ENCODE measurements at regions not wholly inside any gene's neighbourhood (a gene's known extent, or its start where the extent isn't known, plus 50 kb on each side); places are given as distances from the start of the nearest gene placed in this dataset.

- no peaks in the 10 kb centered on the region for H4K20me1 ChIP-seq (ENCODE audit: control insufficient read depth, insufficient read depth, low read length, poor library complexity, severe bottlenecking)
- Mint-ChIP-seq H3K9me3 (ENCODE audit: insufficient read depth) (peaks cover 2% of the 10 kb centered on the region), H3K27me3 (no peaks in the 10 kb centered on the region), H3K27ac (no peak overlapping the region), H3K4me1 (no peaks in the 10 kb centered on the region), H3K4me3 (no peak overlapping the region)
- H3K27ac ChIP-seq (ENCODE audit: low read length in 2 of 2) = no peak overlapping the region
- H3K79me2 ChIP-seq (ENCODE audit: control insufficient read depth, insufficient read depth, low read length) = no peaks in the 10 kb centered on the region
- TF ChIP-seq EZH2 (IDR thresholded peaks at IDR 0.05; ENCODE audit: borderline replicate concordance, insufficient read depth, low read depth, low read length, poor library complexity, severe bottlenecking) = no peak
- no peak for TF ChIP-seq CTCF (IDR thresholded peaks at IDR 0.05)
- no peaks in the 10 kb centered on the region for H3K4me1 ChIP-seq (ENCODE audit: control insufficient read depth in 2 of 2, insufficient read depth in 2 of 2, low read length in 2 of 2)
- no peaks in the 10 kb centered on the region for H3K36me3 ChIP-seq (replicated peaks in 1 of 2; ENCODE audit: control extremely low read depth in 1 of 2, control insufficient read depth in 1 of 2, extremely low read depth in 1 of 2, insufficient read depth in 2 of 2, low read length in 1 of 2)
- no peak overlapping the region for H3K4me2 ChIP-seq (replicated peaks; ENCODE audit: low read depth, low read length, poor library complexity, severe bottlenecking)
- no CpG with 5 or more reads among the region's 4 CpGs for WGBS (ENCODE audit: insufficient coverage)
- no peaks in the 10 kb centered on the region for H3K27me3 ChIP-seq (replicated peaks in 1 of 4; ENCODE audit: control extremely low read depth in 1 of 4, control insufficient read depth in 3 of 4, insufficient read depth in 4 of 4, low read length in 3 of 4)
- H3K4me3 ChIP-seq (ENCODE audit: control extremely low read depth in 1 of 5, extremely low read depth in 1 of 5, insufficient read depth in 1 of 5, low read depth in 2 of 5, low read length in 4 of 5) = no peak overlapping the region
- peaks cover 0 to 2% (median 0%) of the 10 kb centered on the region in 3 donors for H3K9me3 ChIP-seq (ENCODE audit: control extremely low read depth in 1 of 3, control insufficient read depth in 2 of 3, insufficient read depth in 1 of 3, low read length in 2 of 3)
- intact Hi-C loops (cut with micrococcal nuclease) = no loop called here
- DNase-seq = no peak
- no peak overlapping the region for H3K9ac ChIP-seq (ENCODE audit: low read length)
- CTCF ChIA-PET = no interaction called here
- POLR2A ChIA-PET = no interaction called here
- ATAC-seq (ENCODE audit: low read depth) = no peak
- no peak overlapping the region for H2AFZ ChIP-seq (ENCODE audit: insufficient read depth, low read depth, low read length, poor library complexity, severe bottlenecking)
Measured at GRCh38 chr10:36564433-36564832, 561.0 kb upstream of the ANKRD30A start.

GRCh38 chr10:36559412-36560400 is 565.7 kb upstream of the ANKRD30A start:
- Histone ChIP-seq H3K4me3 (ENCODE audit: control extremely low read depth in 1 of 5, extremely low read depth in 1 of 5, insufficient read depth in 1 of 5, low read depth in 2 of 5, low read length in 4 of 5) (no peak overlapping the region), H3K36me3 (replicated peaks in 1 of 2; ENCODE audit: control extremely low read depth in 1 of 2, control insufficient read depth in 1 of 2, extremely low read depth in 1 of 2, insufficient read depth in 2 of 2, low read length in 1 of 2) (no peaks in the 10 kb centered on the region), H3K27ac (ENCODE audit: low read length in 2 of 2) (no peak overlapping the region), H3K4me1 (ENCODE audit: control insufficient read depth in 2 of 2, insufficient read depth in 2 of 2, low read length in 2 of 2) (no peaks in the 10 kb centered on the region), H3K4me2 (replicated peaks; ENCODE audit: low read depth, low read length, poor library complexity, severe bottlenecking) (no peak overlapping the region), H3K9ac (ENCODE audit: low read length) (no peak overlapping the region), H3K79me2 (ENCODE audit: control insufficient read depth, insufficient read depth, low read length) (no peaks in the 10 kb centered on the region), H2AFZ (ENCODE audit: insufficient read depth, low read depth, low read length, poor library complexity, severe bottlenecking) (no peak overlapping the region), H4K20me1 (ENCODE audit: control insufficient read depth, insufficient read depth, low read length, poor library complexity, severe bottlenecking) (no peaks in the 10 kb centered on the region), H3K27me3 (replicated peaks in 1 of 4; ENCODE audit: control extremely low read depth in 1 of 4, control insufficient read depth in 3 of 4, insufficient read depth in 4 of 4, low read length in 3 of 4) (no peaks in the 10 kb centered on the region), H3K9me3 (ENCODE audit: control extremely low read depth in 1 of 3, control insufficient read depth in 2 of 3, insufficient read depth in 1 of 3, low read length in 2 of 3) (no peaks in the 10 kb centered on the region)
- intact Hi-C loops (cut with micrococcal nuclease) = no loop called here
- no peak for ATAC-seq (ENCODE audit: low read depth)
- H3K4me1 Mint-ChIP-seq = no peaks in the 10 kb centered on the region
- WGBS (ENCODE audit: insufficient coverage) = 67% methylated on average over 3 of the region's 8 CpGs
- POLR2A ChIA-PET = no interaction called here
- TF ChIP-seq EZH2 (IDR thresholded peaks at IDR 0.05; ENCODE audit: borderline replicate concordance, insufficient read depth, low read depth, low read length, poor library complexity, severe bottlenecking) (no peak), CTCF (IDR thresholded peaks at IDR 0.05) (no peak)
- DNase-seq = no peak
- no peak overlapping the region for H3K4me3 Mint-ChIP-seq
- H3K27ac Mint-ChIP-seq = no peak overlapping the region
- no peaks in the 10 kb centered on the region for H3K27me3 Mint-ChIP-seq
- CTCF ChIA-PET = no interaction called here
- H3K9me3 Mint-ChIP-seq (ENCODE audit: insufficient read depth) = no peaks in the 10 kb centered on the region

Measured in B cell (primary cell).